ENCODE measurements at regions not wholly inside any gene's neighbourhood (a gene's known extent, or its start where the extent isn't known, plus 50 kb on each side); places are given as distances from the start of the nearest gene placed in this dataset.

GRCh38 chr10:131402771-131403650 lies 91.5 kb upstream of the TCERG1L start:
- Histone ChIP-seq H3K4me2 (ENCODE audit: low read length) (no peak overlapping the region), H4K20me1 (ENCODE audit: low read length) (no peaks in the 10 kb centered on the region), H3K27me3 (ENCODE audit: low read length) (peaks cover 10% of the 10 kb centered on the region), H3K9me2 (replicated peaks; ENCODE audit: low read length) (no peaks in the 10 kb centered on the region), H2AFZ (ENCODE audit: low read length) (no peak overlapping the region), H3K27ac (ENCODE audit: low read length) (no peak overlapping the region), H3K9me3 (ENCODE audit: low read length) (no peaks in the 10 kb centered on the region), H3K79me2 (ENCODE audit: low read length) (no peaks in the 10 kb centered on the region), H3K4me1 (ENCODE audit: insufficient read depth, low read length) (no peaks in the 10 kb centered on the region), H3K9ac (ENCODE audit: low read length) (no peak overlapping the region), H3K36me3 (ENCODE audit: low read depth, low read length) (no peaks in the 10 kb centered on the region), H3K4me3 (ENCODE audit: low read length) (no peak overlapping the region), H3F3A (ENCODE audit: low read length, unreplicated experiment) (no peaks in the 10 kb centered on the region)
- POLR2A ChIA-PET (ENCODE audit: unreplicated experiment): no interaction called here
- ATAC-seq: no peak
- TF ChIP-seq EZH2 (IDR thresholded peaks at IDR 0.05; ENCODE audit: low read length, unreplicated experiment) (no peak), CTCF (conservative IDR thresholded peaks at IDR 0.05; ENCODE audit: low read depth, low read length) (no peak), EZH2phosphoT487 (IDR thresholded peaks at IDR 0.05; ENCODE audit: borderline replicate concordance, low read length) (no peak)
- no TSS peak for BruUV-seq (replicated peaks)
- CTCF ChIA-PET: no interaction called here
- intact Hi-C loops (cut with micrococcal nuclease): no loop called here
- no peak for DNase-seq

- Histone ChIP-seq H3K4me3 (ENCODE audit: low read length) (no peak overlapping the region), H3K79me2 (ENCODE audit: low read length) (no peaks in the 10 kb centered on the region), H3K4me1 (ENCODE audit: insufficient read depth, low read length) (no peaks in the 10 kb centered on the region), H3K9me2 (replicated peaks; ENCODE audit: low read length) (no peaks in the 10 kb centered on the region), H3K27ac (ENCODE audit: low read length) (no peak overlapping the region), H2AFZ (ENCODE audit: low read length) (no peak overlapping the region), H3F3A (ENCODE audit: low read length, unreplicated experiment) (no peaks in the 10 kb centered on the region), H3K9me3 (ENCODE audit: low read length) (no peaks in the 10 kb centered on the region), H3K36me3 (ENCODE audit: low read depth, low read length) (no peaks in the 10 kb centered on the region), H3K9ac (ENCODE audit: low read length) (no peak overlapping the region), H3K4me2 (ENCODE audit: low read length) (no peak overlapping the region), H3K27me3 (ENCODE audit: low read length) (peaks cover 10% of the 10 kb centered on the region), H4K20me1 (ENCODE audit: low read length) (no peaks in the 10 kb centered on the region)
- DNase-seq (no peak), ATAC-seq (no peak)
- ChIA-PET CTCF (no interaction called here), POLR2A (ENCODE audit: unreplicated experiment) (no interaction called here)
- intact Hi-C loops (cut with micrococcal nuclease): no loop called here
- BruUV-seq (replicated peaks): no TSS peak
- TF ChIP-seq CTCF (conservative IDR thresholded peaks at IDR 0.05; ENCODE audit: low read depth, low read length) (no peak), EZH2 (IDR thresholded peaks at IDR 0.05; ENCODE audit: low read length, unreplicated experiment) (no peak), EZH2phosphoT487 (IDR thresholded peaks at IDR 0.05; ENCODE audit: borderline replicate concordance, low read length) (no peak)
Observed at GRCh38 chr10:131403936-131404335, 92.4 kb upstream of the TCERG1L start.

DNA sequence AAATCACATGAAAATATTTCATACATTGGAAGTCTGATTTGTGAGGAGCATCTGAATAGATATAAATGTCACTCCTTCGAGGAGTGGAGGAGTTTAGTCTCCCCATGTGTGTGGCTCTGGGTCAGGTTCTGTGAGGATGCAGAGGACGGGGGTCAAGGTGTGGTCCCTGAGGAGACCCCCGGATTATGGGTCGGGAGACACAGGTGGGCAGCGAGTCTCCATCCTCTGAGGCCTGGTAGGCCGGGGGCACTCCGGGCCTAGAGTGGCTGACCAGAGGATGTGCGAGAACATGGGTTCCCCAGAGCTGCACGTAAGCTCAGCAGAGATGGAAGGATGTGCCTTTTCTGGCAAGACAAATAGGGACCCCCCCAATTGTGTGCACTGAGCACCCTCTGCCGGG lies 93.4 kb upstream of the TCERG1L start:
- Histone ChIP-seq H3K9me3 (ENCODE audit: low read length) (no peaks in the 10 kb centered on the region), H3K9me2 (replicated peaks; ENCODE audit: low read length) (no peaks in the 10 kb centered on the region), H3K4me3 (ENCODE audit: low read length) (no peak overlapping the region), H3K4me2 (ENCODE audit: low read length) (no peak overlapping the region), H3K27me3 (ENCODE audit: low read length) (peaks cover 10% of the 10 kb centered on the region), H3K36me3 (ENCODE audit: low read depth, low read length) (no peaks in the 10 kb centered on the region), H3K27ac (ENCODE audit: low read length) (no peak overlapping the region), H3K9ac (ENCODE audit: low read length) (no peak overlapping the region), H3F3A (ENCODE audit: low read length, unreplicated experiment) (no peaks in the 10 kb centered on the region), H3K79me2 (ENCODE audit: low read length) (no peaks in the 10 kb centered on the region), H3K4me1 (ENCODE audit: insufficient read depth, low read length) (no peaks in the 10 kb centered on the region), H2AFZ (ENCODE audit: low read length) (no peak overlapping the region), H4K20me1 (ENCODE audit: low read length) (no peaks in the 10 kb centered on the region)
- ATAC-seq: no peak
- TF ChIP-seq CTCF (conservative IDR thresholded peaks at IDR 0.05; ENCODE audit: low read depth, low read length): no peak
- TF ChIP-seq EZH2 (IDR thresholded peaks at IDR 0.05; ENCODE audit: low read length, unreplicated experiment): no peak
- TF ChIP-seq EZH2phosphoT487 (IDR thresholded peaks at IDR 0.05; ENCODE audit: borderline replicate concordance, low read length): no peak
- BruUV-seq (replicated peaks): no TSS peak
- CTCF ChIA-PET: no interaction called here
- intact Hi-C loops (cut with micrococcal nuclease): no loop called here
- POLR2A ChIA-PET (ENCODE audit: unreplicated experiment): no interaction called here
- no peak for DNase-seq
